ENCODE measurements at regions not wholly inside any gene's neighbourhood (a gene's known extent, or its start where the extent isn't known, plus 50 kb on each side); places are given as distances from the start of the nearest gene placed in this dataset.

- DNase-seq, result peak in 40 of 56 donors; percentile 0 to 75 (median 34)
Observed at GRCh38 chrX:13906093-13906492, 89.2 kb upstream of the GPM6B start.

DNA sequence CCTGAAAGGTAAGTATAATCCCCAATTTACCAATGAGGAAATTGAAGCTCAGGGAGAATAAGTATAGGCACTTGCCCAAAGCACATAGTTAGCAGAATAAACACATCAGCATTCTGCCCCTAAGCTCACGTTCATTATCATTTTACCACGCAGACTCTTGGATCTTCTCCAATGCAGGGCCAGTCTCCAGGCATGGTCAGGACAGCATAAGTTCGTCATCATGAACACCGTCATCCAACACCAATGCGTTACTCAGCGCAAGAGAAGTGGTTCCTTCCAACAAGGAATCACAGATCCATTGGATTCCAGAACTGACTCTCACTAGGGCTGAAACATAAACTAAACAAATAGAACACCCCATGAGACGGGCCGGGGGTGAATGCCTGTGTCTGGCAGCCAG lies 86.5 kb upstream of the GPM6B start:
- peak in 1 of 56 donors; percentile 14 for DNase-seq

DNA sequence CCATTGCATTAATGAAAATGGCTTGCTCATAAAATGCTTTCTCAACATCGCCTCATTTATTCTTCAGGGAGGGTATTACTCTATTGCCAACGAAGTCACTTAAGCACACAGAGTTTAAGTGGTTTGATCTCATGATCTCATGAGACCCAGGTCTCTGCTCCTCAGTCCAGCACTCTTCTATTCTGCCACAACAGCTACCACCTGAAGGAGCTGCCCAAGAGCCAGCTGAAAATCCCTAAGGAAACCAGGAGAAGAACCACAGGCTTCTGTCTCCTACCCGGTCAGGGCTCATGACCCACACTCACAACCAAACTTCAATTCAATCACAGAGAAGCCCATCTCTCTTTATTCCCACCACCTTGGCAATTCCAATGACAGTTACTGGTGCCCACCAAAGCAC lies 85.5 kb upstream of the GPM6B start:
- DNase-seq, result no peak

DNA sequence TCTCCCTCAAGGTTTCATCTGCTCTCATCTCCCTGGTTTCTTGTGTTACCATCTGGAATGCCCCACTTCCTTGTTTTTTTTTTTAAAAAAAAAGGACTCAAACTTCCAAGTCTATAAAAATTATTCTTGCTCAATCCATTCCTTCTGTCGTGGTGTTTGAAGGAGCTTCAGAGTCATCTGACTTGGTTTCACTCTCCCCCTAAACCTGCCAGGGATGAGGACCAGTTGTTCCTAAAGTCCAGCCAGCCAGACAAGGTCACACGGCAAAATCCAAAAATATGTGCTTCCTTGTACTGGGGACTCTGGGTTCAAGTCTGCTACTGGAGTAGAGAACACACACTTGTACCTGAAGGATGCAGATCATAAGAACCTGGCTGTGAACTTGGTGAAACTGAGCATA lies 84.5 kb upstream of the GPM6B start:
- no peak for DNase-seq

GRCh38 chrX:13900351-13900750 lies 83.5 kb upstream of the GPM6B start:
- DNase-seq, result no peak

DNA sequence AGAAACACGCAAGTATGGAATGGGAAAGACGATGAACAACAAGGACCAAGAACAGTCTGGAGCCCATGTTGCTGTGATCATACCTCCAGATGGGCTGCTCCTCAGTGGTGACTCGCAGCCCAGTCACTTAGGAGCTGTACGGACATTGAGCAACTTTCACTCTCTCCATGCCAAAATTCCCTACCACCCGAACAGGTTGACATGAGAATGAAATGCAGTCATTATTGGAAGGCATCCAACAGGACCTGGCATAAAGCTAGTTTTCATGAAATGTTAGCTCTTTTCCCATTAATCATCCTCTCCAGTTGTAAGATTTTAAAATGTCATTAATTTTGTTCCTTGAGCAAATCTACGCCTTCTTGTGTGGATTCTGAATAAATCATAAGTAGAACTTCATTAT lies 82.7 kb upstream of the GPM6B start:
- peak in 8 of 56 donors; percentile 0 to 29 (median 4) for DNase-seq

- no peak for DNase-seq
Observed at GRCh38 chrX:13898603-13899002, 81.7 kb upstream of the GPM6B start.

GRCh38 chrX:13898083-13898482 lies 81.2 kb upstream of the GPM6B start:
- peak in 20 of 56 donors; percentile 1 to 63 (median 12) for DNase-seq

- no peak for DNase-seq
Observed at GRCh38 chrX:13897566-13897965, 80.7 kb upstream of the GPM6B start.

GRCh38 chrX:13894888-13895565 lies 78.1 kb upstream of the GPM6B start:
- peak in 1 of 56 donors; percentile 10 for DNase-seq

DNA sequence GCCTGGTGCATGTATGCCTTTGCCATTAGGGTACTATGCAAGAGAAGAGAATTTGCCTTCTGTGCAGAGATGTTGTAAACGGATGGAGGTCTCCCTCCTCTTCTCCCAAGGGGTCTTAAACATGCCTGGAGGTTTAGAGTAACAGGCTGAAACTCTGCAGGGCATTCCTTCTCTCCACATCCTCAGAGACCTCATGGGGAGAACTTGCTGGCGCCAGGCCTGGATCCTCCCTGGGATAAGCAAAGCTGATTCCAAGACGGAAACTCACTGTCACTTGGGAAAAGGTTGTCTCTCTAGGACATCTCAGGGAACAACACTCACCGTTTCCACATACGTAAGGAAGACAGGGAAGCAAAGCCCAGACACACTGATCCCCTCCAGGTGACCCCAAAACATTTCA lies 76.9 kb upstream of the GPM6B start:
- no peak for DNase-seq

- DNase-seq, result no peak
Observed at GRCh38 chrX:13892856-13893255, 76.0 kb upstream of the GPM6B start.

GRCh38 chrX:13891377-13892140 lies 74.7 kb upstream of the GPM6B start:
- DNase-seq, result peak in 44 of 56 donors; percentile 2 to 85 (median 35)

DNA sequence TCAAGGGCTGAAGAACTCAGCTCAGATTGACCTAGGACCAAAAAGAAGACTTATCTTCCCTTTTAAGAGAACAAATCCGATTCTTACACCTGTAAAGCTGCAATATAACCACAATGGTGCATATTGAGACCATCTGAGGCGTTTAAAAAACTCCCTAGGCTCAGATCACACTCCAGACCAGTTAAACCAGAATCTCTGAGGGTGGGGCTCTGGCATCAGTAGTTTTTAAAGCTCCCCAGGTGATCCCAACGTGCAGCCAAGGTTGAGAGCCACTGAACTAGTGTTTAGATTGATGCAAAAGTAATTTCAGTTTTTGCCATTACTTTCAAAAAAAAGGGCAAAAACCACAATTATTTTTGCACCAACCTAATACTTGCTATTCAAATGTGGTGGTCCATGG lies 73.9 kb upstream of the GPM6B start:
- DNase-seq, result no peak

- DNase-seq, result peak in 40 of 56 donors; percentile 1 to 72 (median 17)
Observed at GRCh38 chrX:13888284-13888683, 71.4 kb upstream of the GPM6B start.

DNA sequence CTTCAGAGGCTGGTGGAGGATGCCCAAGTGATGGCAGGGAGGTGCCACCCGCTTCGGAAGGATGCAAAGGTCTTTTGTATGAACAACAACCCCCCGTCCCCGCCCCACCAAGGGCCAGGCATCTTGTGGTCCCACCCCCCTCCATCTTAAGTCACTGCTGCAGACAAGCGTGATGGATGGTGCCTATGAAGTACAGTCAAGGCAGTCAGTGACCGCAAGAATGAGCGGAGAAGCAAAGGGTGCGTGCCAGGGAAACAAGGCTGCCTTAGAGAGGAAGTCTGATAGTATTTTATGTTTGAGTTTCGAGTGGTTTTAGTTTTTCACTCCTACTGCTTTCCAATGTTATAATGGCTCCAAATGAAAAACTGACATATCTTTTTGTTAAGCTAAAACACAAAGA lies 68.7 kb upstream of the GPM6B start:
- no peak for DNase-seq

DNA sequence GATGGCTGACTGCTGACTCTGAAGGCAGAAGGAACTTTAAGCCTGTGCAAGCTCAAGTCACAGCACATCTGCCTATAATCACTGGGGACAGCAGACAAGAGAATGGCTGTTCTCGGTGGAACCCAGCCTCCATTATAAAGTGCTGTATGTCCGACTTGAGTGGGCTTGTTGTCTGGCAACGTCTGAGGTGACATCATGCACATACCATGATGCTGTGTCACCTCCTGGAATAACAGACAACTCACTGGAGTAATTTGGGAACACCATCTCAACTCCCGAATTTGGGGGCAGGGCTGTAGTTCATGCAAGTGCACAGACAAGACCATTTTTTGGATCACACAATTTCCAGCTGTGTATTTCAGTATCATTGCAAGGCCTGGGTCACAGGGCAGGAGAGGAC lies 59.8 kb upstream of the GPM6B start:
- peak in 16 of 56 donors; percentile 1 to 50 (median 10) for DNase-seq

DNA sequence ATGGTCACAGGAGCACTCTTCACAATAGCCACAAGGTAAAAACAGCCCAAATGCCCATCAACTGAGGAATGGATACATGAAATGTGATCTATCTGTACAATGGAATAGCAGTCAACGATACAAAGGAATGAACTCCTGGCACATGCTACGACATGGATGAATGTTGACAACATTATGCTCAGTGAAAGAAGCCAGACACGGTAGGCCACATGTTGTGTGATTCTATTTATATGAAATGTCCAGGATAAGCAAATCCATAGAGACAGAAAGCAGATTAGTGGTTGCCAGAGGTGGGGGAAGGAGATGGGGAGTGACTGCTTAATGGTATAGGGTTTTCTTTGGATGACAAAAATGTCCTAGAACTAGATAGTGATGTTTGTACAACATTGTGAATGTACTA lies 58.7 kb upstream of the GPM6B start:
- no peak for DNase-seq

- DNase-seq, result no peak
Observed at GRCh38 chrX:13868591-13868990, 51.7 kb upstream of the GPM6B start.
